Neural cell (in vitro differentiated cells): ENCODE measurements at regions not wholly inside any gene's neighbourhood (a gene's known extent, or its start where the extent isn't known, plus 50 kb on each side); places are given as distances from the start of the nearest gene placed in this dataset.

Source experiments
- EZH2 ChIP-seq: fragments of 200-600, 300-800 bp; shearing (Covaris generic), sonication (generic); IDR thresholded peaks from 2 replicates; pipeline ENCODE4 v1.6.1; 2014; ENCODE audit warnings: antibody characterized with exemption, low read length, borderline replicate concordance, mild to moderate bottlenecking; ENCODE audit not compliant: insufficient read depth, poor library complexity, severe bottlenecking
- POLR2AphosphoS5 ChIP-seq: IDR thresholded peaks from 2 replicates; pipeline ENCODE4 v1.6.1; 2012
- RAD21 ChIP-seq: fragments of 450-650 bp; conservative IDR thresholded peaks from 2 replicates; pipeline ENCODE4 v1.6.1; 2014; ENCODE audit warnings: antibody characterized with exemption, mild to moderate bottlenecking, moderate library complexity
- TF ChIP-seq, protein P1 (sequence below): fragments of 450-650 bp; IDR thresholded peaks from 2 replicates; pipeline ENCODE4 v1.5.1; 2014; ENCODE audit warnings: antibody characterized with exemption, mild to moderate bottlenecking, moderate library complexity; ENCODE audit not compliant: poor library complexity, severe bottlenecking

DNA sequence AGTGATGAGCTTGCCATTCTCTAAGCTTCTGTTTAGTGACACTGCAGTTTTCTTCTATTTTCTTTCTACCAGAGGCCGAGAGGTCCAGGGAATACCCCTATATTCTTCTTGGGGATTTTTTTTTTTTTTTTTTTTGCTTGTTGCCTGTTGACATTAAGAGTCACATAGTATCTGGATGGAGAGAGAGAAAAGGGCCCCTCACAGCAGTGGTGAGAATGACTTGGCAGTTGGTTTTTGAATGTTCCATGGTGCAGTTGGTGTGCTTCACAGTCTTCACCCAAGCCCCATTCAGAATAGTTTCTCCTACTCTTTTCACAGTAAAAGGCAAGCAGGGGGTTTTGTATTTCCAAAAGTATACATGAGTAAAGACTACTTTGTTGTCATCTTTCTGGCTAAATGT, 577.9 kb downstream of the LMO7 start:
- TF ChIP-seq POLR2AphosphoS5 (no peak), RAD21 (no peak), EZH2 (no peak)
- TF ChIP-seq, protein P1, sequence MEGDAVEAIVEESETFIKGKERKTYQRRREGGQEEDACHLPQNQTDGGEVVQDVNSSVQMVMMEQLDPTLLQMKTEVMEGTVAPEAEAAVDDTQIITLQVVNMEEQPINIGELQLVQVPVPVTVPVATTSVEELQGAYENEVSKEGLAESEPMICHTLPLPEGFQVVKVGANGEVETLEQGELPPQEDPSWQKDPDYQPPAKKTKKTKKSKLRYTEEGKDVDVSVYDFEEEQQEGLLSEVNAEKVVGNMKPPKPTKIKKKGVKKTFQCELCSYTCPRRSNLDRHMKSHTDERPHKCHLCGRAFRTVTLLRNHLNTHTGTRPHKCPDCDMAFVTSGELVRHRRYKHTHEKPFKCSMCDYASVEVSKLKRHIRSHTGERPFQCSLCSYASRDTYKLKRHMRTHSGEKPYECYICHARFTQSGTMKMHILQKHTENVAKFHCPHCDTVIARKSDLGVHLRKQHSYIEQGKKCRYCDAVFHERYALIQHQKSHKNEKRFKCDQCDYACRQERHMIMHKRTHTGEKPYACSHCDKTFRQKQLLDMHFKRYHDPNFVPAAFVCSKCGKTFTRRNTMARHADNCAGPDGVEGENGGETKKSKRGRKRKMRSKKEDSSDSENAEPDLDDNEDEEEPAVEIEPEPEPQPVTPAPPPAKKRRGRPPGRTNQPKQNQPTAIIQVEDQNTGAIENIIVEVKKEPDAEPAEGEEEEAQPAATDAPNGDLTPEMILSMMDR, result no peak
